ENCODE measurements at regions not wholly inside any gene's neighbourhood (a gene's known extent, or its start where the extent isn't known, plus 50 kb on each side); places are given as distances from the start of the nearest gene placed in this dataset.

- no peaks in the 10 kb centered on the region for H3K4me1 ChIP-seq
- intact Hi-C loops (cut with DNase I; ENCODE audit: low total_unique reads), result no loop called here
- 73 to 84% (median 77%) methylated on average over 1 of the region's 1 CpG for WGBS, 5 donors
- no peaks in the 10 kb centered on the region for H3K27me3 ChIP-seq (replicated peaks in 1 of 7)
- no peaks in the 10 kb centered on the region for H3K36me3 ChIP-seq
- H3K27ac ChIP-seq, result no peak overlapping the region
- no peak overlapping the region for H3K4me3 ChIP-seq
- peaks cover 0 to 31% (median 12%) of the 10 kb centered on the region in 8 donors for H3K9me3 ChIP-seq
- TF ChIP-seq POLR2AphosphoS5 (IDR thresholded peaks at IDR 0.05) (no peak), POLR2A (IDR thresholded peaks at IDR 0.05) (no peak), CTCF (IDR thresholded peaks at IDR 0.05 in 8 of 11, conservative IDR thresholded peaks at IDR 0.05 in 3 of 11) (no peak)
- no peak for DNase-seq
Measured at GRCh38 chr3:78140866-78141265, 1101.0 kb downstream of the ROBO2 start.

- H3K4me3 ChIP-seq, result no peak overlapping the region
- no peak for DNase-seq
- H3K4me1 ChIP-seq, result no peaks in the 10 kb centered on the region
- no peak for TF ChIP-seq CTCF (IDR thresholded peaks at IDR 0.05 in 8 of 11, conservative IDR thresholded peaks at IDR 0.05 in 3 of 11)
- no peak for TF ChIP-seq POLR2AphosphoS5 (IDR thresholded peaks at IDR 0.05)
- no peak for TF ChIP-seq POLR2A (IDR thresholded peaks at IDR 0.05)
- no peaks in the 10 kb centered on the region for H3K27me3 ChIP-seq (replicated peaks in 1 of 7)
- intact Hi-C loops (cut with DNase I; ENCODE audit: low total_unique reads), result no loop called here
- no peak overlapping the region for H3K27ac ChIP-seq
- peaks cover 0 to 31% (median 12%) of the 10 kb centered on the region in 8 donors for H3K9me3 ChIP-seq
- no peaks in the 10 kb centered on the region for H3K36me3 ChIP-seq
- WGBS, 5 donors, result 88 to 97% (median 94%) methylated on average over 3 of the region's 3 CpGs
Measured at GRCh38 chr3:78141269-78141668, 1101.4 kb downstream of the ROBO2 start.

GRCh38 chr3:78143000-78143399 is 1103.1 kb downstream of the ROBO2 start:
- no peak for TF ChIP-seq POLR2A (IDR thresholded peaks at IDR 0.05)
- TF ChIP-seq CTCF (IDR thresholded peaks at IDR 0.05 in 8 of 11, conservative IDR thresholded peaks at IDR 0.05 in 3 of 11), result no peak
- TF ChIP-seq POLR2AphosphoS5 (IDR thresholded peaks at IDR 0.05), result no peak
- Histone ChIP-seq H3K4me1 (no peaks in the 10 kb centered on the region), H3K9me3 (peaks cover 0 to 39% (median 12%) of the 10 kb centered on the region in 8 donors), H3K4me3 (no peak overlapping the region), H3K27ac (no peak overlapping the region), H3K27me3 (replicated peaks in 1 of 7) (no peaks in the 10 kb centered on the region), H3K36me3 (no peaks in the 10 kb centered on the region)
- intact Hi-C loops (cut with DNase I; ENCODE audit: low total_unique reads), result no loop called here
- no peak for DNase-seq
- whole genome bisulfite sequencing, 5 donors, result 81 to 85% (median 83%) methylated on average over 1 of the region's 1 CpG

GRCh38 chr3:78148986-78149717 is 1109.3 kb downstream of the ROBO2 start:
- 66 to 84% (median 69%) methylated on average over 2 of the region's 2 CpGs for WGBS, 5 donors

More at GRCh38 chr3:78148986-78149717, 1109.3 kb downstream of the ROBO2 start:
- Histone ChIP-seq H3K9me3 (peaks cover 0 to 13% (median 3%) of the 10 kb centered on the region in 8 donors), H3K4me1 (no peaks in the 10 kb centered on the region), H3K4me3 (no peak overlapping the region), H3K27ac (no peak overlapping the region), H3K27me3 (replicated peaks in 1 of 7) (no peaks in the 10 kb centered on the region), H3K36me3 (no peaks in the 10 kb centered on the region)
- no peak for TF ChIP-seq CTCF (IDR thresholded peaks at IDR 0.05 in 8 of 11, conservative IDR thresholded peaks at IDR 0.05 in 3 of 11)
- TF ChIP-seq POLR2A (IDR thresholded peaks at IDR 0.05), result no peak
- no peak for TF ChIP-seq POLR2AphosphoS5 (IDR thresholded peaks at IDR 0.05)
- DNase-seq, result no peak
- intact Hi-C loops (cut with DNase I; ENCODE audit: low total_unique reads), result no loop called here
